DND-41 (cell line): ENCODE measurements at regions not wholly inside any gene's neighbourhood (a gene's known extent, or its start where the extent isn't known, plus 50 kb on each side); places are given as distances from the start of the nearest gene placed in this dataset.

Source experiments
- ATAC-seq: fragments of 200-7000 bp; cut with Tn5 transposase; 3 replicates; pipeline ENCODE4 v1.9.1; 2021; ENCODE audit warnings: low read depth; ENCODE audit not compliant: insufficient read depth
- DNase-seq: peaks from one replicate; pipeline ENCODE4 v3.0.0-alpha.2; 2020
- H2AFZ ChIP-seq: 2 replicates; pipeline ENCODE4 v1.6.0; 2012; ENCODE audit warnings: low read depth, low read length
- H3K27ac ChIP-seq: 2 replicates; pipeline ENCODE4 v1.5.1; 2012; ENCODE audit warnings: low read length, inconsistent platforms
- H3K27me3 ChIP-seq: fragments of 200-600 bp; sonication (generic); 2 replicates; pipeline ENCODE4 v1.6.0; 2012; ENCODE audit warnings: low read length, mild to moderate bottlenecking, inconsistent platforms; ENCODE audit not compliant: insufficient read depth, poor library complexity
- H3K36me3 ChIP-seq: 2 replicates; pipeline ENCODE4 v1.5.1; 2012; ENCODE audit warnings: low read length, inconsistent platforms; ENCODE audit not compliant: insufficient read depth
- H3K4me1 ChIP-seq: 2 replicates; pipeline ENCODE4 v1.5.1; 2012; ENCODE audit warnings: mild to moderate bottlenecking, low read length; ENCODE audit not compliant: insufficient read depth
- H3K4me2 ChIP-seq: 2 replicates; pipeline ENCODE4 v1.6.0; 2012; ENCODE audit warnings: mild to moderate bottlenecking, moderate library complexity, low read length, inconsistent platforms; ENCODE audit not compliant: insufficient read depth
- H3K4me3 ChIP-seq, 2 experiments: fragments of 200-600 bp in 1 of 2; shearing (Covaris generic) in 1 of 2; 2 replicates each; pipeline ENCODE4 v1.5.1; 2012 to 2016; ENCODE audit warnings: inconsistent platforms in 2 of 2, low read length in 2 of 2, mild to moderate bottlenecking in 2 of 2, low read depth in 1 of 2, moderate library complexity in 1 of 2
- H3K79me2 ChIP-seq: 2 replicates; pipeline ENCODE4 v1.6.0; 2012; ENCODE audit warnings: low read length, inconsistent platforms; ENCODE audit not compliant: insufficient read depth
- H3K9ac ChIP-seq: 2 replicates; pipeline ENCODE4 v1.6.0; 2012; ENCODE audit warnings: low read depth, mild to moderate bottlenecking, inconsistent platforms, low read length, moderate library complexity
- H3K9me3 ChIP-seq: 2 replicates; pipeline ENCODE4 v1.5.1; 2012; ENCODE audit warnings: low read length, moderate library complexity, mild to moderate bottlenecking, inconsistent platforms; ENCODE audit not compliant: insufficient read depth, severe bottlenecking
- H4K20me1 ChIP-seq: 2 replicates; pipeline ENCODE4 v1.6.0; 2012; ENCODE audit warnings: low read length; ENCODE audit not compliant: insufficient read depth
- CTCF ChIP-seq: IDR thresholded peaks from 2 replicates; pipeline ENCODE4 v1.5.1; 2012; ENCODE audit warnings: borderline replicate concordance, low read length, moderate library complexity, mild to moderate bottlenecking; ENCODE audit not compliant: poor library complexity, severe bottlenecking; ENCODE audit errors: extremely low read depth
- EZH2 ChIP-seq: IDR thresholded peaks from 3 replicates; pipeline ENCODE4 v1.6.1; 2012; ENCODE audit warnings: borderline replicate concordance, low read depth, mild to moderate bottlenecking, moderate library complexity, low read length, inconsistent platforms; ENCODE audit not compliant: severe bottlenecking

- no peak overlapping the region for H3K4me2 ChIP-seq
- H3K36me3 ChIP-seq = no peaks in the 10 kb centered on the region
Observed at GRCh38 chr14:48744202-48744601, 842.0 kb downstream of the RPS29 start.

GRCh38 chr14:48738186-48738925 lies 847.8 kb downstream of the RPS29 start:
- ATAC-seq (no peak), DNase-seq (no peak)
- no peak overlapping the region for H3K4me3 ChIP-seq
- no peaks in the 10 kb centered on the region for H3K79me2 ChIP-seq
- no peaks in the 10 kb centered on the region for H3K27me3 ChIP-seq
- no peak overlapping the region for H3K27ac ChIP-seq
- H3K9me3 ChIP-seq = peaks cover 5% of the 10 kb centered on the region
- no peak overlapping the region for H2AFZ ChIP-seq
- no peaks in the 10 kb centered on the region for H4K20me1 ChIP-seq
- no peak overlapping the region for H3K9ac ChIP-seq
- TF ChIP-seq CTCF = no peak
- no peak for TF ChIP-seq EZH2
- H3K36me3 ChIP-seq = no peaks in the 10 kb centered on the region
- H3K4me1 ChIP-seq = no peaks in the 10 kb centered on the region
- H3K4me2 ChIP-seq = no peak overlapping the region

More at GRCh38 chr14:48744202-48744601, 842.0 kb downstream of the RPS29 start:
- no peak for ATAC-seq
- H4K20me1 ChIP-seq = no peaks in the 10 kb centered on the region
- H3K79me2 ChIP-seq = no peaks in the 10 kb centered on the region
- H3K27me3 ChIP-seq = no peaks in the 10 kb centered on the region
- TF ChIP-seq EZH2 (no peak), CTCF (no peak)
- no peak for DNase-seq
- no peak overlapping the region for H3K4me3 ChIP-seq
- no peak overlapping the region for H2AFZ ChIP-seq
- H3K9me3 ChIP-seq = no peaks in the 10 kb centered on the region
- H3K27ac ChIP-seq = no peak overlapping the region
- no peak overlapping the region for H3K9ac ChIP-seq
- no peaks in the 10 kb centered on the region for H3K4me1 ChIP-seq

GRCh38 chr14:48735607-48736006 lies 850.6 kb downstream of the RPS29 start:
- no peak overlapping the region for H3K9ac ChIP-seq
- H3K9me3 ChIP-seq = peaks cover 5% of the 10 kb centered on the region
- H4K20me1 ChIP-seq = no peaks in the 10 kb centered on the region
- H3K79me2 ChIP-seq = no peaks in the 10 kb centered on the region
- DNase-seq (no peak), ATAC-seq (no peak)
- H3K27ac ChIP-seq = no peak overlapping the region
- H3K27me3 ChIP-seq = no peaks in the 10 kb centered on the region
- no peaks in the 10 kb centered on the region for H3K4me1 ChIP-seq
- no peaks in the 10 kb centered on the region for H3K36me3 ChIP-seq
- H3K4me2 ChIP-seq = no peak overlapping the region
- H2AFZ ChIP-seq = no peak overlapping the region
- TF ChIP-seq EZH2 (no peak), CTCF (no peak)
- H3K4me3 ChIP-seq = no peak overlapping the region
